ENCODE measurements at regions not wholly inside any gene's neighbourhood (a gene's known extent, or its start where the extent isn't known, plus 50 kb on each side); places are given as distances from the start of the nearest gene placed in this dataset.
A peak's percentile ranks its signal among the peaks of the same experiment; 100 is the strongest.

DNA sequence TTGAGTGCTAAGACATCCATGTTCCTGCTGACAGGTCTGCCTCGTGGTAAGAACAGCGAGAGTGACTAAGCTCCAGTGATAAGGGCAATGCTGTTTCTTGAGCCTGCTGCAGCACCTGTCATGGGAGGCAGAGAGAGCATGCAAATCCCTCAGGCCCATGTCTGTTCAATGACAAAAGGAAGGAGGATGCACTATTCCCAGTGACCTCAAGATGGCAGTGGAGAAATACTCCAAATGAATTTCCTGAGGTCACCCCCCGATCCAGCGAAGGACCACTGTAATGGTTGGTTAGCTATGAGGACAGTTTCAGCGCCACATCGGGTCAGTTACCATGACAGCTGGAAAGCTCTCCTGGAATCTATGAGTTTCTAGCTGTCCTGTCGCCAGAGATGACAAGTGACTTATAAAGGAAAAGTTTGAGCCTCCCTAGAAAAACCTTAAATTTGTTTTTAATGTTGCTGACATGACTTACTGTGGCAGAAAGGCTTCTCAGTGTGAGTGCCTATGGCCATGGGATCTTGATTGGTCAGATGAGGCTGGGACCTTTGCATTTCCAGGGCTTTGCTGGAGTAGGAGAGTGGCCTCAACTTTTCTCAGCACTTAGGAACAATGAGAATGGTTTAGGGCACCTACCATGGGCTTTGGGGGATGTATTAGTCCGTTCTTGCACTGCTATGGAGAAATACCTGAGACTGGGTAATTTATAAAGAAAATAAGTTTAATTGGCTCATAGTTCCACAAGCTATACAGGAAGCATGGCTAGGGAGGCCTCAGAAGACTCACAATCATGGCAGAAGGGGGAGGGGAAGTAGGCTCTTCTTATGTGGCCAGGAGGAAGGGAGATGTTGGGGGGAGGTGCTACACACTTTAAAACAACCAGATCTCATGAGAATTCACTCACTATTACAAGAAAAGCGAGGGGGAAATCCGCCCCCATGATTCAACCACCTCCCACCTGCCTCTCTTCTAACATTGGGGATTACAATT, 88.0 kb upstream of the TMEM260 start:
- H3K4me3 ChIP-seq (replicated peaks; ENCODE audit: low read depth, low read length), result no peak overlapping the region
- H3K27me3 ChIP-seq (replicated peaks; ENCODE audit: control insufficient read depth, insufficient read depth, low read length), result no peaks in the 10 kb centered on the region
- DNase-seq (ENCODE audit: extremely low read depth, insufficient read length), result peak; percentile 11
- H3K36me3 ChIP-seq (ENCODE audit: control insufficient read depth, insufficient read depth, low read length), result no peaks in the 10 kb centered on the region
- TF ChIP-seq, protein P1, sequence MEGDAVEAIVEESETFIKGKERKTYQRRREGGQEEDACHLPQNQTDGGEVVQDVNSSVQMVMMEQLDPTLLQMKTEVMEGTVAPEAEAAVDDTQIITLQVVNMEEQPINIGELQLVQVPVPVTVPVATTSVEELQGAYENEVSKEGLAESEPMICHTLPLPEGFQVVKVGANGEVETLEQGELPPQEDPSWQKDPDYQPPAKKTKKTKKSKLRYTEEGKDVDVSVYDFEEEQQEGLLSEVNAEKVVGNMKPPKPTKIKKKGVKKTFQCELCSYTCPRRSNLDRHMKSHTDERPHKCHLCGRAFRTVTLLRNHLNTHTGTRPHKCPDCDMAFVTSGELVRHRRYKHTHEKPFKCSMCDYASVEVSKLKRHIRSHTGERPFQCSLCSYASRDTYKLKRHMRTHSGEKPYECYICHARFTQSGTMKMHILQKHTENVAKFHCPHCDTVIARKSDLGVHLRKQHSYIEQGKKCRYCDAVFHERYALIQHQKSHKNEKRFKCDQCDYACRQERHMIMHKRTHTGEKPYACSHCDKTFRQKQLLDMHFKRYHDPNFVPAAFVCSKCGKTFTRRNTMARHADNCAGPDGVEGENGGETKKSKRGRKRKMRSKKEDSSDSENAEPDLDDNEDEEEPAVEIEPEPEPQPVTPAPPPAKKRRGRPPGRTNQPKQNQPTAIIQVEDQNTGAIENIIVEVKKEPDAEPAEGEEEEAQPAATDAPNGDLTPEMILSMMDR (IDR thresholded peaks at IDR 0.05; ENCODE audit: insufficient read depth, low read length, poor library complexity, severe bottlenecking), result peak; percentile 63

DNA sequence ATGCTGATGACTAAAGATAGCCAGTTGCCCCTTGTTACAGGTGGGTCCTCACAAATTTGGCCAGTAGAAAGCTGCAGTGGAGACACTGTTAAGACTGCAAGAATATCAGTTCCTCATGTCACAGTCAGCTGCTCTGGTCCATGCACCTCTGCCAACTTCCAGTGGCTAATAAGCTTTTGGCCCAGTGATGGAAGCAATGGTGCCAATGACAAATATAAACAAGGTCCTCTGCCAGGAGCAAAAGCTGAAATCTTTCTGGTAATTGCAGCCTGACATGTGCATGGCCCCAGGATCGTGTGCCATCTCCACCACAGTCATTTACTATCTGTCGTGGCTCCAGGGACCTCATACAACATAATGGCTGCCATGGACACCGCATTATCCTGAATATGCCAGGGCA, 85.4 kb upstream of the TMEM260 start:
- H3K27me3 ChIP-seq (replicated peaks; ENCODE audit: control insufficient read depth, insufficient read depth, low read length), result no peaks in the 10 kb centered on the region
- DNase-seq (ENCODE audit: extremely low read depth, insufficient read length), result no peak
- no peak overlapping the region for H3K4me3 ChIP-seq (replicated peaks; ENCODE audit: low read depth, low read length)
- TF ChIP-seq, protein P1 (IDR thresholded peaks at IDR 0.05; ENCODE audit: insufficient read depth, low read length, poor library complexity, severe bottlenecking), result no peak
- no peaks in the 10 kb centered on the region for H3K36me3 ChIP-seq (ENCODE audit: control insufficient read depth, insufficient read depth, low read length)

DNA sequence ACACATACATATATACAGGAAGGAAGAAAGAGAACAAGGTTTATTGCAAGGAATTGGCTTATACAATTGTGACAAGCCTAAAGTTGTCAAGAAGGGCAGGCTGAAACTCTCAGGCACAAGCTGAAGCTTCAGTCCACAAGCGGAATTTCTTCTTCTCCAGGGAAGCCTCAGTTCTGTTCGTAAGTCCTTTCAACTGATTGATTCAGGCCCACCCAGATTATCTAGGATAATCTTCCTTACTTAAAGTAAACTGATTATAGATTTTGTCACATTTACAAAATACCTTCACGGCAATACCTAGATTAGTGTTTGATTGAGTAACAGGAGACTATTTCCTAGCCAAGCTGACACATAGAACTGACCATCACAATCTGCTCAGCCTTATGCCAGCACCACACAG, 81.5 kb upstream of the TMEM260 start:
- no peak for DNase-seq (ENCODE audit: extremely low read depth, insufficient read length)
- no peaks in the 10 kb centered on the region for H3K27me3 ChIP-seq (replicated peaks; ENCODE audit: control insufficient read depth, insufficient read depth, low read length)
- no peaks in the 10 kb centered on the region for H3K36me3 ChIP-seq (ENCODE audit: control insufficient read depth, insufficient read depth, low read length)
- TF ChIP-seq, protein P1 (IDR thresholded peaks at IDR 0.05; ENCODE audit: insufficient read depth, low read length, poor library complexity, severe bottlenecking), result no peak
- H3K4me3 ChIP-seq (replicated peaks; ENCODE audit: low read depth, low read length), result no peak overlapping the region

DNA sequence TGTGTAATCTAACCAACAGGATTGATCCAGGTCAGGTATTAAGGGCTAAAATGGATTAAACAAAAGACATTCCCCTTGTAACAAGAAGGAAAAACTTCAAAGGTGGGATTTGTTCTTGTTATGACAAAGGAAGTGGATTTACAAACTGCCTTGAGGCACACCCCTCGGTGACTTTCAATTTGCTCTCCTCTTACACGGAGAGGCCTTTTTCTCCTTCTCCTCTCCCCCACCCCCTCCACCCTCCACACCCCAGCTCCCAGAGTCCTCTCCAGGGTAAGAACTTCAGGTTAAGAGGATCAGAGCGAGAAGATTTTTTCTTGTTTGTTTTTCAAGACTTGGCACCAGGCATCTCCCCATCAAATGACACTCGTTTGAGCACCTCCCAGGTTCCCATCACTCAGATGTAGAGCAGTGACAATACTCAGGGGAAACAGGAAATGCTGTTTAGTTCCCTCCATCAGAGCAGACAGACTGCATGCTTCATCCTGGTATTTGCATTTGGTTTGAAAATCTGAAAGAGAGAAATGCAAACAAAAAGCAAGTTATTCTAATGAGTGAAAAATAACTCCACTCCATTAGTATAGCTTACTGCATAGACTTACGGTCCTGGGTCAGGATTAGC, 77.6 kb upstream of the TMEM260 start:
- DNase-seq (ENCODE audit: extremely low read depth, insufficient read length), result no peak
- TF ChIP-seq, protein P1 (IDR thresholded peaks at IDR 0.05; ENCODE audit: insufficient read depth, low read length, poor library complexity, severe bottlenecking), result no peak
- Histone ChIP-seq H3K27me3 (replicated peaks; ENCODE audit: control insufficient read depth, insufficient read depth, low read length) (no peaks in the 10 kb centered on the region; the same call in 1 of the 2 replicates), H3K4me3 (replicated peaks; ENCODE audit: low read depth, low read length) (no peak overlapping the region), H3K36me3 (ENCODE audit: control insufficient read depth, insufficient read depth, low read length) (no peaks in the 10 kb centered on the region)

DNA sequence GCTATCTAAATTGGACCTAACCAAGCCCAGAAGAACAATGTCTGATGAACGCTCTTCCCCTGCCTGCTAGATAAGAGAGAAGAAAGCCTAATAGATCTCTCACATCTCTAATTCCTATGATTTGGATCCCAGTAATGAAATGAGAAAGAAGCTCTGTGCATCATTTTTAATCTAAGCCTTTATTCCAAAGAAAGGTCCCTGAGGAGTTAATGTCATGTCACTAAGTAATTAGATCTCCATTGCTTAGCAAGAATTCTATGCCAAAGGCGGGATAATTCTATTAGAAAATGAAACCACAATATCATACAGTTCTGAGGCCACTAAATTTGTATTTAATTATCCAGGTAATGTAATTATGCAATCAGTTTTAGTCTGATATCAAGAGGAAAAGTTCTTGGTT, 74.2 kb upstream of the TMEM260 start:
- no peak overlapping the region for H3K4me3 ChIP-seq (replicated peaks; ENCODE audit: low read depth, low read length)
- no peaks in the 10 kb centered on the region for H3K36me3 ChIP-seq (ENCODE audit: control insufficient read depth, insufficient read depth, low read length)
- DNase-seq (ENCODE audit: extremely low read depth, insufficient read length), result no peak
- TF ChIP-seq, protein P1 (IDR thresholded peaks at IDR 0.05; ENCODE audit: insufficient read depth, low read length, poor library complexity, severe bottlenecking), result no peak
- no peaks in the 10 kb centered on the region; the same call in 1 of the 2 replicates for H3K27me3 ChIP-seq (replicated peaks; ENCODE audit: control insufficient read depth, insufficient read depth, low read length)
